HFF-Myc (cell line): ENCODE measurements at regions not wholly inside any gene's neighbourhood (a gene's known extent, or its start where the extent isn't known, plus 50 kb on each side); places are given as distances from the start of the nearest gene placed in this dataset.
"Not testable (repeated sequence)": the region's sequence is repeated elsewhere in the genome, so short reads cannot be mapped to it uniquely, and the experiment has no call there.

Experiments
- DNase-seq: peaks from one replicate; pipeline ENCODE4 v3.0.0-alpha.2; 2011; ENCODE audit warnings: low read depth; ENCODE audit errors: extremely low read depth
- H3K4me3 ChIP-seq: replicated peaks from 2 replicates; pipeline ENCODE4 v1.5.1; 2011; ENCODE audit warnings: low read depth, mild to moderate bottlenecking, control low read depth, low read length
- CTCF ChIP-seq: IDR thresholded peaks from 2 replicates; pipeline ENCODE4 v1.5.1; 2012; ENCODE audit warnings: mild to moderate bottlenecking, low read depth, low read length, control low read depth; ENCODE audit errors: missing control alignments

- TF ChIP-seq CTCF, result no peak
- DNase-seq, result no peak
- no peak overlapping the region for H3K4me3 ChIP-seq
Measured at GRCh38 chr2:53511549-53511948, 256.1 kb upstream of the CHAC2 start.

GRCh38 chr2:53510401-53510800, 257.2 kb upstream of the CHAC2 start:
- no peak for DNase-seq

GRCh38 chr2:53509831-53510388, 257.7 kb upstream of the CHAC2 start:
- no peak overlapping the region for H3K4me3 ChIP-seq
- DNase-seq, result no peak
- TF ChIP-seq CTCF, result no peak

More at GRCh38 chr2:53510401-53510800, 257.2 kb upstream of the CHAC2 start:
- no peak overlapping the region for H3K4me3 ChIP-seq
- TF ChIP-seq CTCF, result no peak

- no peak for TF ChIP-seq CTCF
- no peak for DNase-seq
Measured at GRCh38 chr2:53508667-53509066, 258.9 kb upstream of the CHAC2 start.

GRCh38 chr2:53507070-53507469, 260.5 kb upstream of the CHAC2 start:
- not testable (repeated sequence) for DNase-seq, H3K4me3 ChIP-seq

More at GRCh38 chr2:53508667-53509066, 258.9 kb upstream of the CHAC2 start:
- H3K4me3 ChIP-seq, result no peak overlapping the region

- DNase-seq, result no peak
- no peak overlapping the region for H3K4me3 ChIP-seq
- no peak for TF ChIP-seq CTCF
Measured at GRCh38 chr2:53505826-53506225, 261.8 kb upstream of the CHAC2 start.

GRCh38 chr2:53504507-53504906, 263.1 kb upstream of the CHAC2 start:
- DNase-seq, result no peak
- TF ChIP-seq CTCF, result no peak

More at GRCh38 chr2:53504507-53504906, 263.1 kb upstream of the CHAC2 start:
- H3K4me3 ChIP-seq, result no peak overlapping the region
